ENCODE measurements at regions not wholly inside any gene's neighbourhood (a gene's known extent, or its start where the extent isn't known, plus 50 kb on each side); places are given as distances from the start of the nearest gene placed in this dataset.

- TF ChIP-seq CTCF (IDR thresholded peaks at IDR 0.05) = no peak
- TF ChIP-seq POLR2A (IDR thresholded peaks at IDR 0.05) = no peak
These were observed 133.2 kb downstream of the MAP3K21 start for GRCh38 chr1:233460692-233461091.

All from heart left ventricle (tissue), 13 donors.